HepG2 (cell line): ENCODE measurements at regions not wholly inside any gene's neighbourhood (a gene's known extent, or its start where the extent isn't known, plus 50 kb on each side); places are given as distances from the start of the nearest gene placed in this dataset.

ENCODE experiments used
- BRCA1 ChIP-seq: sonication (generic); formaldehyde crosslinking; IDR thresholded peaks from 2 replicates; pipeline ENCODE4 v1.4.0; 2020; ENCODE audit warnings: missing genetic modification reagents
- CHD4 ChIP-seq: fragments of 200-600 bp; sonication (generic); IDR thresholded peaks from 2 replicates; pipeline ENCODE4 v1.7.0; 2017; ENCODE audit warnings: mild to moderate bottlenecking, low read length, borderline replicate concordance
- HNRNPK ChIP-seq: fragments of 200-400 bp; formaldehyde crosslinking; IDR thresholded peaks from 2 replicates; pipeline ENCODE4 v1.6.1; 2018; ENCODE audit warnings: low read length, low read depth, moderate library complexity, mild to moderate bottlenecking; ENCODE audit not compliant: poor library complexity, severe bottlenecking
- HNRNPUL1 ChIP-seq: fragments of 200-400 bp; formaldehyde crosslinking; IDR thresholded peaks from 2 replicates; pipeline ENCODE4 v1.6.1; 2017; ENCODE audit warnings: low read depth, mild to moderate bottlenecking, low read length, moderate library complexity
- NCOA1 ChIP-seq: sonication (generic); formaldehyde crosslinking; IDR thresholded peaks from 2 replicates; pipeline ENCODE4 v1.9.0; 2021; ENCODE audit warnings: missing genetic modification reagents
- POLR2A ChIP-seq, 2 experiments: IDR thresholded peaks; 2 replicates each; pipeline ENCODE4 v1.6.1; 2011; ENCODE audit warnings: low read depth in 2 of 2, low read length in 2 of 2, mild to moderate bottlenecking in 1 of 2, moderate library complexity in 1 of 2; ENCODE audit not compliant: insufficient read depth in 1 of 2
- SMYD3 ChIP-seq: sonication (generic); formaldehyde crosslinking; IDR thresholded peaks from 2 replicates; pipeline ENCODE4 v1.8.1; 2023; ENCODE audit warnings: mild to moderate bottlenecking, missing genetic modification reagents
- ZBTB21 ChIP-seq: sonication (generic); formaldehyde crosslinking; IDR thresholded peaks from 2 replicates; pipeline ENCODE4 v1.4.0; 2020; ENCODE audit warnings: missing genetic modification reagents
- ZNF34 ChIP-seq: sonication (generic); formaldehyde crosslinking; IDR thresholded peaks from 2 replicates; pipeline ENCODE4 v1.4.0; 2020; ENCODE audit warnings: mild to moderate bottlenecking, missing genetic modification reagents, borderline replicate concordance
- TF ChIP-seq, protein P1 (sequence below): sonication (generic); formaldehyde crosslinking; IDR thresholded peaks from 2 replicates; pipeline ENCODE4 v1.8.0; 2022; ENCODE audit warnings: missing genetic modification reagents, mild to moderate bottlenecking, inconsistent platforms, borderline replicate concordance
- TF ChIP-seq, protein P2 (sequence below): sonication (generic); formaldehyde crosslinking; IDR thresholded peaks from 2 replicates; pipeline ENCODE4 v1.5.0; 2020; ENCODE audit warnings: mild to moderate bottlenecking, missing genetic modification reagents, moderate library complexity
- TF ChIP-seq, protein P3 (sequence below): sonication (generic); formaldehyde crosslinking; IDR thresholded peaks from 2 replicates; pipeline ENCODE4 v1.4.0; 2020; ENCODE audit warnings: missing genetic modification reagents
- TF ChIP-seq, protein P4 (sequence below): sonication (generic); formaldehyde crosslinking; IDR thresholded peaks from 2 replicates; pipeline ENCODE4 v1.8.1; 2023; ENCODE audit warnings: missing genetic modification reagents, mild to moderate bottlenecking, borderline replicate concordance
- TF ChIP-seq, protein P5 (sequence below): sonication (generic); formaldehyde crosslinking; IDR thresholded peaks from 2 replicates; pipeline ENCODE4 v1.8.1; 2023; ENCODE audit warnings: missing genetic modification reagents, inconsistent platforms, borderline replicate concordance

DNA sequence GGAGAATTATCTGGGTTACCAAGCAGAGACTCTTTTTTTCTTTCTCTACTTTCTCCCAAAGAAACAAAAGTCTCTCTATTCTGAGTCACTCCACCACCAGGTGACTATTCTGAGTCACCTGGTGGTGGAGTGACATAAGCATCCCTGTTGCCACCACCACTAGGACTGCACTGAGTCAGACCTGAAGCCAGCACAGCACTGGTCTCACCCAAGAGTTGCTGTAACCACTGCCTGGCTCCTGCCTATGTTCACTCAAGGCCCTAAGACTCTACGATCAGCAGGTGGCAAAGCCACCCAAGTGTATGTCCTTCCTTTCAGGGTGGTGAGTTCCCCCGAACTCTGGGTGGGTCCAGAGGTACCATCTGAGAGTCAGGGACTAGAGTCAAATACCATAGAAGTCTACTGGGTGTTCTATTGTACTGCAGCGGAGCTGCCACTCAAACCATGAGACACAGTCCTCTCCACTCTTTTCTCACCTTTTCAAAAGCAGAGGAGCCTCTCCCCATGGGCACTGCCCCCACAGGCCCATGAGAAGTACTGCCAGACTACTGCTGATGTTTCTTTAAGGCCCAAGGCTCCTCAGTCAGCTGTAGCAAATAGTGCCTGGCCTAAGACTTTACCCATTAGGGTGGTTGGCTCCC lies 209.6 kb upstream of the IRS4 start:
- TF ChIP-seq ZNF34, result no peak
- TF ChIP-seq, protein P1, sequence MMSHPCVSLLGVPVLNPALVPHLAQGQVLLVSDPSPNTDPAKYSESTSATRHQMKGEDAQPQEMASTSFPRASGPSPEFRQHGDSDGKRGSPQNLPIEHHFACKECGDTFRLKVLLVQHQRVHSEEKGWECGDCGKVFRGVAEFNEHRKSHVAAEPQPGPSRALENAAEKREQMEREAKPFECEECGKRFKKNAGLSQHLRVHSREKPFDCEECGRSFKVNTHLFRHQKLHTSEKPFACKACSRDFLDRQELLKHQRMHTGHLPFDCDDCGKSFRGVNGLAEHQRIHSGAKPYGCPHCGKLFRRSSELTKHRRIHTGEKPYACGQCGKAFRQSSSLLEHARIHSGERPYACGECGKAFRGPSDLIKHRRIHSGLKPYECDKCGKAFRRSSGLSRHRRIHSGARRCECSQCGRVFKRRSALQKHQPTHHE (CRISPR knock-in tag), result no peak
- TF ChIP-seq POLR2A (IDR thresholded peaks at IDR 0.05; ENCODE audit: insufficient read depth in 1 of 2, low read depth in 2 of 2, low read length in 2 of 2), result no peak
- TF ChIP-seq, protein P2, sequence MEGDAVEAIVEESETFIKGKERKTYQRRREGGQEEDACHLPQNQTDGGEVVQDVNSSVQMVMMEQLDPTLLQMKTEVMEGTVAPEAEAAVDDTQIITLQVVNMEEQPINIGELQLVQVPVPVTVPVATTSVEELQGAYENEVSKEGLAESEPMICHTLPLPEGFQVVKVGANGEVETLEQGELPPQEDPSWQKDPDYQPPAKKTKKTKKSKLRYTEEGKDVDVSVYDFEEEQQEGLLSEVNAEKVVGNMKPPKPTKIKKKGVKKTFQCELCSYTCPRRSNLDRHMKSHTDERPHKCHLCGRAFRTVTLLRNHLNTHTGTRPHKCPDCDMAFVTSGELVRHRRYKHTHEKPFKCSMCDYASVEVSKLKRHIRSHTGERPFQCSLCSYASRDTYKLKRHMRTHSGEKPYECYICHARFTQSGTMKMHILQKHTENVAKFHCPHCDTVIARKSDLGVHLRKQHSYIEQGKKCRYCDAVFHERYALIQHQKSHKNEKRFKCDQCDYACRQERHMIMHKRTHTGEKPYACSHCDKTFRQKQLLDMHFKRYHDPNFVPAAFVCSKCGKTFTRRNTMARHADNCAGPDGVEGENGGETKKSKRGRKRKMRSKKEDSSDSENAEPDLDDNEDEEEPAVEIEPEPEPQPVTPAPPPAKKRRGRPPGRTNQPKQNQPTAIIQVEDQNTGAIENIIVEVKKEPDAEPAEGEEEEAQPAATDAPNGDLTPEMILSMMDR (CRISPR knock-in tag), result no peak
- TF ChIP-seq BRCA1 (CRISPR knock-in tag), result no peak
- no peak for TF ChIP-seq ZBTB21 (CRISPR knock-in tag)
- no peak for TF ChIP-seq HNRNPK
- TF ChIP-seq CHD4, result no peak
- TF ChIP-seq, protein P3, sequence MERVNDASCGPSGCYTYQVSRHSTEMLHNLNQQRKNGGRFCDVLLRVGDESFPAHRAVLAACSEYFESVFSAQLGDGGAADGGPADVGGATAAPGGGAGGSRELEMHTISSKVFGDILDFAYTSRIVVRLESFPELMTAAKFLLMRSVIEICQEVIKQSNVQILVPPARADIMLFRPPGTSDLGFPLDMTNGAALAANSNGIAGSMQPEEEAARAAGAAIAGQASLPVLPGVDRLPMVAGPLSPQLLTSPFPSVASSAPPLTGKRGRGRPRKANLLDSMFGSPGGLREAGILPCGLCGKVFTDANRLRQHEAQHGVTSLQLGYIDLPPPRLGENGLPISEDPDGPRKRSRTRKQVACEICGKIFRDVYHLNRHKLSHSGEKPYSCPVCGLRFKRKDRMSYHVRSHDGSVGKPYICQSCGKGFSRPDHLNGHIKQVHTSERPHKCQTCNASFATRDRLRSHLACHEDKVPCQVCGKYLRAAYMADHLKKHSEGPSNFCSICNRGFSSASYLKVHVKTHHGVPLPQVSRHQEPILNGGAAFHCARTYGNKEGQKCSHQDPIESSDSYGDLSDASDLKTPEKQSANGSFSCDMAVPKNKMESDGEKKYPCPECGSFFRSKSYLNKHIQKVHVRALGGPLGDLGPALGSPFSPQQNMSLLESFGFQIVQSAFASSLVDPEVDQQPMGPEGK (CRISPR knock-in tag), result no peak
- no peak for TF ChIP-seq HNRNPUL1
- TF ChIP-seq, protein P4, sequence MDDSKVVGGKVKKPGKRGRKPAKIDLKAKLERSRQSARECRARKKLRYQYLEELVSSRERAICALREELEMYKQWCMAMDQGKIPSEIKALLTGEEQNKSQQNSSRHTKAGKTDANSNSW (CRISPR knock-in tag), result no peak
- TF ChIP-seq, protein P5, sequence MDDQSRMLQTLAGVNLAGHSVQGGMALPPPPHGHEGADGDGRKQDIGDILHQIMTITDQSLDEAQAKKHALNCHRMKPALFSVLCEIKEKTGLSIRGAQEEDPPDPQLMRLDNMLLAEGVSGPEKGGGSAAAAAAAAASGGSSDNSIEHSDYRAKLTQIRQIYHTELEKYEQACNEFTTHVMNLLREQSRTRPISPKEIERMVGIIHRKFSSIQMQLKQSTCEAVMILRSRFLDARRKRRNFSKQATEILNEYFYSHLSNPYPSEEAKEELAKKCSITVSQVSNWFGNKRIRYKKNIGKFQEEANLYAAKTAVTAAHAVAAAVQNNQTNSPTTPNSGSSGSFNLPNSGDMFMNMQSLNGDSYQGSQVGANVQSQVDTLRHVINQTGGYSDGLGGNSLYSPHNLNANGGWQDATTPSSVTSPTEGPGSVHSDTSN (CRISPR knock-in tag), result no peak
- TF ChIP-seq SMYD3 (CRISPR knock-in tag), result no peak
- TF ChIP-seq NCOA1, result no peak
